ENCODE measurements at regions not wholly inside any gene's neighbourhood (a gene's known extent, or its start where the extent isn't known, plus 50 kb on each side); places are given as distances from the start of the nearest gene placed in this dataset.
"Not testable (repeated sequence)": the region's sequence is repeated elsewhere in the genome, so short reads cannot be mapped to it uniquely, and the experiment has no call there.

DNA sequence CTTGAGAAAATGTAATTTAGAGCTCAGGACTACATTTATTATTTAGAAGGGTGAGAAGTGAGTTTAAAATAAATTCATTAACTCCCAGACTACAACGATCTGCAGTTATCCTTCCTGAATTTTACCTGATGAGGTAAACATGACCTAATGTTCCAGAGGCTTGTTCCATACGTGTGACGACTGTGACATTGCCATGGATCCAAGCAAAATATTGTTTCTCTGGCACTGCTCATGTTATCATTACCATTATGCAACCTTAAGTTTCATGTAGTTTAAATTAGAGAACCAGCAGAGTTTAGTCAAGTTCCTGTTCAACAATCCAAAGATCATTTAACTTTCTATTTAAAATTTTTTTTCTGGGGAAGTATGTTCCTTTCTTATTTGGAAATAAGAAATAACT is 279.6 kb downstream of the KLF5 start:
- DNase-seq (ENCODE audit: low read depth), result no peak

DNA sequence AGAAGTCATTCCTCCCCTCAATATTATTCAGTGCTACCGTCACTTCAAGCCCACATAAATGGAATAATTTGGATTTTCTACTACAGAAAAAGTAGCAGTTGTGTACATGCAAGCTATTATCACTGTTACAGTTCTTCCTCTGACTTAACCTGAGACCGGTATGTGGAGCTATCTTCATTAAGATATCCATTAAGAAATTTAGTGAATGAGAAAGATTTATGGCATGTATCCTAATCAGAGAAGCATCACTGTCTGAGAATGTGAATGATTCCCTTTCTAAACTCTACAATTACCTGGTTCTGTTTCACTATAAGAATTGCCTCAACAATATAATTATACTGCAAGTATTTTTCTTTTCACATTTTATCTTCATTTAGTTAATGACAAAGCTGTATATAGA is 278.7 kb downstream of the KLF5 start:
- DNase-seq (ENCODE audit: low read depth), result no peak

DNA sequence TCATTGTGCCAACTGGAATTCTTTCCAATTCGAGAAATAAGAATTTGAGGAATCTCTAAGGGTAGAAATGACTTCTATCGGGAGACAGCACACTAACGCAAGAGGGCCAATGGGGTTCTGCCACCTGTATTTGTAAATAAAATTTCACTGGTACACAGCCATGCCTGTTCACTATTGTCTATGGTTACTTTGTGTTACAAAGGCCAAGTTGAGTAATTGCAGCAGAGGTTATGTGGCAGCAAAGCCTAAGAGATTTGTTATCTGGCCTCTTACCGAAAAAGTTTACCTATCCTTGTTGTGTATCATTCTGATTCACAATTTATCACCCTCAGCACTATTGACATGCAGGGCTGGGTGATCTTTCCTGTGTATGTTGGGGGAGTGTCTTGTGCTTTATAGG is 278.0 kb downstream of the KLF5 start:
- DNase-seq (ENCODE audit: low read depth), result peak; percentile 19

DNA sequence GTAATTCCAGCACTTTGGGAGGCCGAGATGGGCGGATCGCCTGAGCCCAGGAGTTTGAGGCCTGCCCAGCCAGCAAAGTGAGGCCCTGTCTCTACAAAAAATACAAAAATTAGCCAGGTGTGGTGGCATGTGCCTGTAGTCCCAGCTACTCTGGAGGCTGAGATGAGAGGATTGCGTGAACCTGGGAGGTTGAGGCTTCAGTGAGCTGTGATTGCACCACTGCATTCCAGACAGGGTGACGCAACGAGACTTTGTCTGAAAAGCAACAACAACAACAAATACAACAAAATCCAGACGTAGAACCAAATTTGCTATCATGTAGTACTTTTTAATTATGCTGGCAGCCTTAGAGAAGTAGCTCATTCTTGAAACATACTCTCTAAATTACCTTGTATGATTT is 277.1 kb downstream of the KLF5 start:
- no peak for DNase-seq (ENCODE audit: low read depth)

DNA sequence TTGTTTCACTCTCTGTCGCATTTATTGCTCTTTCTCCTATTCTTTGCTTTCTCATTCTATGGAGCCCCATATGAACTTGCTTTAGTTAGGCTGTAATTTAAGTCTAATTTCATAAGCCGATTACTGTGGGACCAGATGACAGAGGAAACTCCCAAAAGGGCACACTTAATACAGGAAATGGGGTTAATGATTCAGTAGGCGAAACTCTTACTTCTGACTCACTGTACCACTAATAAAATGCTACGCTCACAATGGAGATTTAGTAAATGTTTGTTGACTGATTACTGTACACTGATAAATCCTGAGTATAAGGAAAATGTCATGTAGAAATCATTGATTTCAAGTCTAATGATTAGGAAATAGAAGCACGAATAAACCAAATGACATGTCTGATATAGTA is 276.4 kb downstream of the KLF5 start:
- DNase-seq (ENCODE audit: low read depth), result peak; percentile 81

DNA sequence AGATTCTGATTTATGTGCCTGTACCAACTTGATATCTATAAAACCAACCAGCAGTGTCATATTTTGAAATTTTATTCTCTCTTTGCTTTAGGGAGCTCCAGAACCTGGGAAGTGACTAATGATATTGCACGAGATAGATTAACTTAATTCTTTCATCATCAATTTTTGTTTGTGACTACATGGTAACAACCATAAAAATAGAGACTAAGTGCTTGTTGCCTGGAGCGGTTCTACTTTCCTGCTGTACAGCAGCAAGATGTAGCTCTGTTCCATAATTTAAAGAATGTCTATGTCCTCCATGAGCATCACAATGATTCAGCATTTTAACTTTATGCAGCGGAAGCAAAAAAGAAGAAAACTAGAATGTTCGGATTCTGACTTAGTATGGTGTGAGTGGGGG is 275.6 kb downstream of the KLF5 start:
- peak; percentile 55 for DNase-seq (ENCODE audit: low read depth)

DNA sequence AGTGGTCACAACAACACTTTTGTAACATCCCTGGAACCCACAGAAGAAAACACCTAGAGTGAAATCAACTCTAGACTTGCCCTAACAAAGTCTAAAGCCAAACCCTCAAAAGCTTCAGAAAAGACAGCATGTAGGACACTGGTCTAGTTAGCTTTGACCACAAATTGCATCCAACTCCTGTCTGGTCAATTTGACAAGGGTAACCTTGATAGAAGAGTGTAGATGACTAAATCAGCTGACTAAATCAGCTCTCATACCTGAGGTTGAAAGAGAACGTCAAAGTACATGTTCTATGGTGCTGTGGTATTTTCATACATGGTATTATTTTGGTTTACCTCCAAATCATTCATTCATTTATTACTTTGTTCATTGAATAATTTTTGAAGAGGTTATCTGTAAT is 272.8 kb downstream of the KLF5 start:
- no peak for DNase-seq (ENCODE audit: low read depth)

DNA sequence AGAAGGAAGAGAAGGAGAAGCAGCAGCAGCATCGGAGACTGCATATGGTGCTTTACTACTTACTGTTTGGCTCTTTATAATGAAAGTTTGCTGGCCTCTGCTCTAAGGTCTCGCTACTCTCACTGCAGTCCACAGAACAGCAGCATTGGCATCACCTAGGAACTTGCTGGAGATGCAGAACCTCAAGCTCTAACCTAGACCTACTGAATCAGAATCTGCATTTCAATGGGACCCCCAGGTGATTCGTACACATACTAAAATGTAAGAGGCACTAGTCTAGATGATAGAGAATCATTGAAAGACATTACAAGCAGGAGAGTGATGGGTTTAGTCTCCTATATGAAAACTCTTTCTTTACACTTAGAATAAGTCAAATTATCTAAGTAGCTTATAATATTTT is 270.6 kb downstream of the KLF5 start:
- no peak for DNase-seq (ENCODE audit: low read depth)

DNA sequence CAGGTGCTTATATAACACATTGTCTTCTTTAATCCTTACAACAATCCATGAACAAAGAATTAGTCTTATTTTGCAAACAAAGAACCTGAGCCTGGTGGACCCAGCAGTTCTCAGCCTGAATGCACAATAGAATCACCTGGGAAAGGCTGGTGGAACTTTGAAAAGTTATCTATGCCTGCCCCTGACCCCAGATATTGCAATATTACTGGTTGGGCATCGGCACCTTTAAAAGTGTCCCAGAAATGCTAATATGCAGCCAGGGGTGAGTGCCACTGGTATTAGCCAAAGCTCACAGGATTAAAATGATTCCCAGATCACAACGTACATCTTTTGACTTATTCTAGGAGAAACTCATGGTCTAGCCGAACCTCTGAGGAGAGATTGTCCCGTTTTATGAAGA is 268.8 kb downstream of the KLF5 start:
- no peak for DNase-seq (ENCODE audit: low read depth)

DNA sequence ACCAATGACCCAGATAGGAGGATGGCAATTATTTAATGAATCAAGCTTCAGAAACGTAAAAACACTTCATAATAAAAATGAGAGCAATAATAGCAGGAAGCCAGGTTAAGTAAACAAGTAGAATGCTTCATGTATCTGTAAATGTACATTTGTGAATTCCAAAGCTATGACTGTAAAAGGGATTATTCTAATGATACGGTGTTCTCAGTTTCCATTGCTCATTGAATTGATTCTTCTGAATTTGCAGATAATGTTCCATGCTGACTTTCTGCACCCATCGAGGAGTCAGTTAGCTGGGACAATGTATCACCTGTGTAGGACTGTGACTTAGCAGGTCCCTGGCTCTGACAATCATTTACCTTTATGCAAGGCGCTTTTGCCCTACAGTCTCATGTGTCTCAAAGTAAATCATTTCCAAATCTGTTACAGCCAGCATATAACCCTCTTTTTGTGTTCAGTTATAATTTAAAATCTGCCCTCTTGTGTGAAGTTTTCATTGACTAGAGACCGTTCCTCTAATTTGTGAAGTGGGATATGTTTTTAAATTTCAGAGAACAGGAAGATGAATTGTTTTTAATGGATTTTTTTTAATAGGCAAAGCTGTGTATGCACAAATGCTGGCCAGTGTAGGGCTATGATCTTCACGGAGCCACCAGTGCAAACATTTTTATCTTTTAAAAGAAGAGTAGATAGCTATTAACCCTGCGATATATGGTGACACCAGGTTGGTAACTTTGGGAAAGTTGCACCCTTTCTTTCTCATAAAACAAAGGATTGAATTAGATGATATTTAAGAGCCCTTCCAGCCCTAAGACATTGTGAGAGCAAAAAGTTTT is 267.1 kb downstream of the KLF5 start:
- DNase-seq (ENCODE audit: low read depth), result no peak

DNA sequence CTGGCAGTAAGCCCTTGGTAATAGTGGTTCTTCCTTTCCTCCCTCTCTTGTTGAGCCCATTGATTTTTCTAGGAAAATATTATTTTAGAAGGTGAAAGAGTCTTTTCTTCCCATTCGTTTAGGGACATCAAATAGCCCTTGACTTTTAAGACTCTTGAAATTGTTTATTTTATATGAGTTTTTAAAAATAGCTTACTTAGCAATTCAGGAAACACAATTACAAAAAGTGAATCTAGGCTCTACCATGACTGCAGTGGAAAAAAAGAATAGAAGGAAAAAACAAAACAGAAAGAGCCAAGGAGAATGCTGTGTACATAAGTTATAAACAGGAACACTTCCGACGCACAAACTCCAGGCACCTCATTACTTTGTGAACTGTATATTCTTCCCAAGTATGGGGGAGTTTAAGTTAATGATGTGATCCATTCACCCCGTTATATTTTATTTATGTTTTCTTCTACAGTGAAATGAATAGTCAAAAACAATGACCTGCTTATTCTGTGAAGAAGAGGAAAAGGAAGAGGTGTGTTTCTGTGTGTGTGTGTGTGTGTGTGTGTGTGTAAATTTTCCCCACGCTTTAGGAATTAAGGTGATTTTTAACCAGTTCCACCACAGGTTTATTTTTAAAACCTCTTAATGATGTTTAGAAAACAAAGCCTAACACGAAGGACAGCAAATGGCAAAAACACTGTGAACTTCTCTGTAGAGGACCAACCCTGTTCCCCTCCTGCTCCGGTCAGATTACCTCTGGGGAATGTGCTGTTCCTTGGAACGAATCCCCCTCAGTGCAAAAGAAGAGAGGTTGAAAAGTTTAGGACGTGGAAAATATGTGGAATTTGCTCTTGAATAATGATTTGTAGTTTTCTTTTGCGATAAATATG is 266.3 kb downstream of the KLF5 start:
- no peak for DNase-seq (ENCODE audit: low read depth)

DNA sequence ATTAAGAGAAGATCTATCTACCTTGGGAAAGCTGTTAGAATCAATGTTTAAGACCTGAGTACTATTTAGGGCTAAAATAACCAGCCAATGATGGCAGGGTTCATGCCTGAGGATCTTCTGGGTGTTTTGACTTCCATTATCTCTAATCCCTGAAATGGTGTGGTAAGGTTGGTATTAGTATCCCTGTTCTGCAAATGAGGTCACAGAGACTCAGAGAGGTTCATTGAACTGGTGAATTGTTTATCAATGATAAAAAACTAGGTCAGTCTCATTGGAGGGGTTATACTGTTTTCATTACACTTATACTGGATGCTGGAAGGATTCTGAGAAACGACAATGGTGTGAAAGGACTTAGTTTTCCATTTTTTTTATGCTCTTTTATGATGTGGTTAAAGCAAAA is 264.8 kb downstream of the KLF5 start:
- no peak for DNase-seq (ENCODE audit: low read depth)

DNA sequence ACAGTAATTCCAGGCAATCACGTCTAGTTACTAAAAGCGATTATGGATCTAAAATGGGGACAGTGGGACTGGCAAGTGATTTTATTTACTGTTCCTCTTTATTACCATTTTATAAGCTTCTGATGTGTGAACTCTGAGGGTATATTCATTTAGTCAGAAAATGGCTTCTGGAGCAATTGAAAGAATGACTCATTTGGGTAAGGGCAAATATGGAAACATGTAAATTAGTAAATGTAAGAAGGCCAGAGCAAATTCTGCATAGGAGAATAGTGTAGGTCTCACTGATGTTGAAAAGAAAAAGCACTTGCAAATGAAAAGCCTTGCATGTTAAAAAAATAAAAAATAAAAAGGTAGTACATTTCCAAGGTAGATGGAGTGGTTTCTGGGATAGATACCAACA is 262.2 kb downstream of the KLF5 start:
- no peak for DNase-seq (ENCODE audit: low read depth)

DNA sequence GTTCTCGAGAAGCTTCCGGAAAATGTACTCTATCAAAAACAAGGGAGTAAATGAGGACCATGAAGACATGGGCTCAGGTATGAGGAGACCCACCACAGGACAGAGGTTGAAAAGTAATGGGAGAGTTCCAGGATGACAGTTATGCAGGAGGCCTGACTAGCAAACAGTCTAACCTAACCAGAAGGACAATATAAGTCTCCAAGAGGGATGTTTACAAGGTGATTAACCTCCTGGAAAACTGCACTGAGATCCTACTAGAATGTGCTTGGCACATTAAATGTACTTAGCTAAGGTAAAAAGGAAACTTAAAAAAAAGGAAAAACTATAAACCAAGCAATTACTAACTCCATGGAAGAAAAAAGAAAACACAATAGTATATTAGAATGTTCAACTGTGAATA is 258.3 kb downstream of the KLF5 start:
- DNase-seq (ENCODE audit: low read depth), result no peak

DNA sequence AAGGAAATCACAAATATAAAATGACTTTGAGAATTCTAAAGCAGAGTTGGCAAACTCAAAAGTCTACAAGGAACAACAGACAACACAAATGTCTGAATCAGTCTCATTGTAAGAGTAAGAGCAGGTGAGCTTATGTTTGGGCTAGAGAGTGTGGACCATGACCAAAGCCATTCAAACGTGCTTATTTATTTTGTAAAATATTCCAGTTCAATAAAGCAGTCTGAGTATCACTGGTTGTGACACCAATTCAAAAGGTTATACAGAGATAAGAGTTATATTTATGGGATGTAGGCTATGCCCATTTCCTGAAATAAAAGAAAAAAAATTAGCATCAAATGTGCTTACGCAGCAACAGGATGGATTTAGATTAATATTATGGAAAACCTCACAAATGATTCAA is 251.6 kb downstream of the KLF5 start:
- no peak for DNase-seq (ENCODE audit: low read depth)

DNA sequence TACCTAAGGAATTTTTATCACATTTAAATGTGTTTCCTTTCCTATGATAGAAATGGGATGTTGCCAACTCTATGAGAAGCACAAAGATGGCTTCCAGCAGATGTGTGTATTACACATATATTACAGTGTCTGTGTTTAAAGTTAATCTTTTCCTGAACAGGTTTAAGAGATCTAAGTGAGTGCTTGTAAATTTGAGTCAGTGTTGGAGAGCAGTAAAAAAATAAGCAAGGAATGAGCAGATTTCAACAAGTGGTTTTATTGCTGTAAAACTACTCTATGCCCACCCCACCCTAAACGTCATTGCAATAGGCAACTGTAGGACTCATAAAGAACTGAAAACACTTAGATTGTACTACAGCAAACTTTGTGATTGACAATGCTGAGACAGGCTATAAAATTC is 248.7 kb downstream of the KLF5 start:
- DNase-seq (ENCODE audit: low read depth), result no peak

DNA sequence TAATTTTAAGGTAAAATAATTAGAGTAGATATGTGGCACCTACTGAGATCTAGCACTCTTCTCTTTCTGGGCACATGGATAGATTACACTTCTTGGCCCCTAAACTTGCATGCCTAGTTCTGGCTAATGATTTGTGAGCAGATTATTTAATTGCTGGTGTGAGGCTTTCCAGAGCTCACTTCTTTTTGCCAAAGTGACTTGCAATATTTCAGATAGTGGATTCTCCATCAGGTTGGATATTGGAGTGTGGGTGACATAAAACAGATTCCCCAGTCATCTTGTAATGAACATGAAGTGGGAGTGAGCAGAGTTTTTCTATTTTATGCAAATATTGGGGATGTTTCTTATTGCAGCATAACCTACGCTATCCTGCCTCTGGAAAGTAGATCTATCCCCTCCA is 247.9 kb downstream of the KLF5 start:
- no peak for DNase-seq (ENCODE audit: low read depth)

DNA sequence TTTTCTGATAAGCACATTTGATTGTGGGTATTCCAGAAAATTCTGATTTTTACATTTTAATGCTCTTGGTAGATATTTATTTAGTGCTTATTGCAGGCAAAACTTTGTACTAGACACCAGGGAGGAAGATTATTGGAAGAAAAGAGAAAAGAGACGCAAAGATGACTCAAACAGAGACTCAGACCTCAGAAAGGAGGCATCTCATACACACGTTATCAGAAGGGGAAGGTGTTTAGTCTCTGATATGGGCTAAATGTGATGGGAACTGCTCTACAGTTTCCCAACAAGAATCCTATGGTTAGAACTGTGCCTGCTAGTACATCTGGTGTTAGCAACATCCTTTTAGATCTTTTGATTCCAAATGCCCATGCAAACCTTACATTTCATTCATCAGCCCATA is 245.6 kb downstream of the KLF5 start:
- no peak for DNase-seq (ENCODE audit: low read depth)

DNA sequence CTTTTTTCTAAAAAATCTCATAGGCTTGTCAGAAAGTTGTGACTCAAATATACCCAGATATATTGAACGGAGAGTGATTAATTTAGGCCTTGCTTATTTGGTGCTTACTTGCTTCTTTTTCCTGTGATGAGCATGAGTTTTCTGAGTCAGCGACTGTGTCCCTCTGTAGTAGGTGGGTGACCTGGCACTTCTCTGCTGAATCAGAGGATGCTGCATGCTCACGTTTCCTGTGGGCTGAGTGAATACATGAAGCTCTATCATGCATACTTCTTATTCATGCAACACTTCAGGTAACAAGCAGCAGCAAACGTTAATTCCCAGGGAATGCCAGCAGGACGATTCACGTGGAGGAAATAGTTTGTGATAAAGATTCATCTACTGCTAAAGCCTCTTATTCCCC is 245.0 kb downstream of the KLF5 start:
- peak; percentile 62 for DNase-seq (ENCODE audit: low read depth)

DNA sequence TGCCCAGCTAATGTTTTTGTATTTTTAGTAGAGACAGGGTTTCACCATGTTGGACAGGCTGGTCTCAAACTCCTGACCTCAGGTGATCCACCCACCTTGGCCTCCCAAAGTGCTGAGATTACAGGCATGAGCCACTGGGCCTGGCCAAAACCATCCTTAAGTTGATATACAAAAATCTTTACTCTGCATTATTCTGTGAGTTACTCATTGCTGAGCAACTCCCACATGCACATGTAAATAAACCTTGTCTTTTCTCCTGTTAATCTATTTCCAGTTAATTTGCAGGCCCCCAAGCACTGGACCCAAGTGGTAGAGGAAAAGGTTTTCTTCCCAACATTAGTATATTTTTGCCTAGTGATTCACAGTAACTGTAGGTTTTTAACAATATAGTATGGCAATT is 242.8 kb downstream of the KLF5 start:
- not testable (repeated sequence) for DNase-seq (ENCODE audit: low read depth)

DNA sequence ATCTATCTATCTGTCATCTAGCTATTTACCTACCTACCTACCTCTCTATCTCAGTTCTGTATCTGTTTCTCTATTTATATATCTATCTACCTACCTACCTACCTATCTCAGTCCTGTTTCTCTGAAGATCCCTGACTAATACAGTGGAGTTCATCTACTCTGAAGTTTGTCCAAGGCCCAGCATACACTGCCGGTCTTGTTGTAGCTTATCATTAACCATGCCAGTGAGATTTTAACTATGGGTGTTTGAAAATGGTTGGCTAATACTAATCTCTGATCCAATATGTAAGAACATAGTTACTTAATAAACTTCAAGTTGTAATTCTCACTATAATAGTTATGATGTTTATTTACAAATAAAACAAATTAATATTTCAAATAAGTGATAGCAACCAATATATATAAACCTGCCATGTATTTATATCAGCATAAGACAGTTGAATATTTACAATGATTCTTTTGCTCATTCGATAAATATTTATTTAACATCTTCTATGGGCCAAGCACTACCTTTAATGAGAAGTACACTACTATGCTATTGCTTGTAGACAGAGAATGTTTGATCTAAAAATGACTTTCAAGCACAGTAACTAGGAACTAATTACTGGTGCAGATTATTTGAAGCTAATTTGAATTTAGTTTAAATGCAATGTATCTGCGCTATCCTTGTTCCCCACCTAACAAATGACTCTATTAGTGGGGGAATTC is 242.1 kb downstream of the KLF5 start:
- no peak for DNase-seq (ENCODE audit: low read depth)

DNA sequence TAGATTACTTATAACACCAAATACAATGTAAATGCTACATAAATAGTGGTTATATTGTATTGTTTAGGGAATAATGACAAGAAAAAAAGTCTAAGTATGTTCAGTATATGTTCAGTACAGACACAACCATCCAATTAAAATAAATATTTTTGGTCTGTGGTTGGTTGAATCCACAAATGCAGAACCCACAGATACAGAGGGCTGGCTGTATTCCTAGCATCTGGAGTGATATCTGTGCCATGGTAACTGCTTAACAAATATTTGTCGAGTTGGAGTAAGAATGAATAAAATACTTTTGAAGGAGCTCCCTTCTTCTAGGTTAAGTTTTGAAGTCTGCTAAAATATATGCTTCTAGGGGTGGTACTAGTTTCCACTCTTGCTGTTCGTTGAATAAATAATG is 241.0 kb downstream of the KLF5 start:
- peak; percentile 6 for DNase-seq (ENCODE audit: low read depth)

All from M059J (cell line).